Erythroblast (primary cell): ENCODE measurements at regions not wholly inside any gene's neighbourhood (a gene's known extent, or its start where the extent isn't known, plus 50 kb on each side); places are given as distances from the start of the nearest gene placed in this dataset.

ENCODE experiments used
- GATA1 ChIP-seq: IDR thresholded peaks from 2 replicates; pipeline ENCODE4 v1.6.1; 2011; ENCODE audit warnings: low read depth, mild to moderate bottlenecking, control low read depth, low read length, moderate library complexity
- POLR2A ChIP-seq: IDR thresholded peaks from 2 replicates; pipeline ENCODE4 v1.6.1; 2011; ENCODE audit warnings: mild to moderate bottlenecking, low read length

GRCh38 chr22:27463121-27463660 lies 338.4 kb downstream of the MN1 start:
- TF ChIP-seq POLR2A = no peak
- TF ChIP-seq GATA1 = no peak
